Astrocyte (in vitro differentiated cells and primary cell): ENCODE measurements at regions not wholly inside any gene's neighbourhood (a gene's known extent, or its start where the extent isn't known, plus 50 kb on each side); places are given as distances from the start of the nearest gene placed in this dataset.

Source experiments
- CTCF ChIP-seq: IDR thresholded peaks from 2 replicates; pipeline ENCODE4 v1.5.1; 2011; ENCODE audit warnings: low read depth, mild to moderate bottlenecking, inconsistent platforms, low read length, moderate library complexity; ENCODE audit not compliant: insufficient read depth
- EZH2 ChIP-seq: IDR thresholded peaks from 2 replicates; pipeline ENCODE4 v1.6.1; 2012; ENCODE audit warnings: mild to moderate bottlenecking, low read length, inconsistent platforms; ENCODE audit not compliant: insufficient read depth

GRCh38 chr5:93069276-93069675 is 511.7 kb downstream of the NR2F1-AS1 start:
- TF ChIP-seq CTCF (no peak), EZH2 (no peak)
